ENCODE measurements at regions not wholly inside any gene's neighbourhood (a gene's known extent, or its start where the extent isn't known, plus 50 kb on each side); places are given as distances from the start of the nearest gene placed in this dataset.

DNA sequence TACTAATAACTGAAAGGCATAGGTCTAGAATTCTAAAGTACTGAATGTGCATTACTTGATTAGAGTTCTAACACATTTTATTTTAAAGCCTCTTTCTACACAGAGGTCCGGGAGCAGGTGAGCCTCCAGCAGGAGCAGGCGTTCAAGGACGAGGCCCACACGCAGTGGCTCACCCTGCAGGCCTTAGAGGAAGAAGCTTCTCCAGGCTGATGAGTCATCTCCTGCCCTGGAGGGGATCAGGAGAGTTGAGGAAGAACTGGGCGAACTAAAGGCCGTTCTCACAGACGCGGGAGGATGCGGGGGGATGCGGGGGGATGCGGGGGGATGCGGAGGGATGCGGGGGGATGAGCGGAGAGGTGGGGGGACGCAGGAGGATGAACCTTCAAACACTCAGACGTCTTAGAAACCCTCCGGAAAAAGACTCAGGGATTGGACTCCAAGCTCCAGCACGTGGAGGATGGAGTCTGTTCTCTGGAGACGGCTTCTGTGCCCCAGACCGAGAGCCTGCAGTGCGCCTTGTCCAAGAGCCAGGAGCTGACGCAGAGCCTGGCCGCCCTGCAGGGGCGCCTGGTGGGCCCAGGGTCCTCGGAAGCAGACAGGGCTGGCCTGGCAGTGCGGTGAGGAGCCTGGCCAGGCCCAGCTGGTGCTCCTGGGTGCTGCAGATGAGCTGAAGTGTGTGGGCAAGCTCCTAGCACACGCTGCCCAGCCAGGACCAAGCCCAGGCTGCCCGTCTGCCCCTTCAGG is 433.7 kb upstream of the TPK1 start:
- no peak for DNase-seq (ENCODE audit: low spot score)

DNA sequence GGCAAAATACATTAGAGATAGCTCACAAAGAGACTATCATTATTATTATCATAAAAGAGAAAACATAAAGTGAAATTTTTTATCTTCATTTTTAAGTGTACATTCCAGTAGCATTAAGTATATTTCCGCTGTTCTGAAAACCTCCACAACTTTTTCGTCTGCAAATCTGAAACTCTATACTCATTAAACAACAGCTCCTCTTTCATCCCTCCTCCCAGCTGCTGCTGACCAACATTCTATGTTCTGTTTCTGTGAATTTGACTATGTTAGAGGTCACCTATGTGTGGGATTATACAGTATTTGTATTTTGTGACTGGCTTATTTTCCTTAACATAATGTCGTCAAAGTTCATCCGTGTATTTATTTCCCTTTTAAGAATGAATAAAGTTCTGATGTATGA is 429.3 kb upstream of the TPK1 start:
- no peak for DNase-seq (ENCODE audit: low spot score)

GRCh38 chr7:145263886-145264285 is 428.0 kb upstream of the TPK1 start:
- no peak for DNase-seq (ENCODE audit: low spot score)

DNA sequence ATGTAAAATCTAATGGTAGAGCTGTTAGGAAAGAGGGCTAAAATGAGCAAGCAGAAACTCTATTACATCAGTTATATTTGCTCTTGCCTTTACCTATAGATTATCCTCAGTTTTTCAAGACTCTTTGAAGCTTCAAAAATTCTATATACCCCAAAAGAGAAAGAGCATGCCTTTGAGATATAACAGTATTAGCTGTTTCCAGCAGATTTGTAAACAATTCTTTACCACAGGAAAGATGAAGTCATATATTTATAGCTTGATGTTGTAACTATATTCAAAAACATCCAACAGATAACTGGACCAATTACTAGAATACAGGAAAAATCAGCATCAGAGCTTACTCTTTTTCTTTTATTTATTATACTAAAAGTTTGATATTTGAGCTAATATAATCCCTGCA is 416.2 kb upstream of the TPK1 start:
- no peak for DNase-seq (ENCODE audit: low spot score)

- DNase-seq (ENCODE audit: low spot score): no peak
Observed at GRCh38 chr7:145224775-145225174, 388.9 kb upstream of the TPK1 start.

- DNase-seq (ENCODE audit: low spot score): no peak
Observed at GRCh38 chr7:145219461-145219860, 383.6 kb upstream of the TPK1 start.

- no peak for DNase-seq (ENCODE audit: low spot score)
Observed at GRCh38 chr7:145216866-145217265, 381.0 kb upstream of the TPK1 start.

- DNase-seq (ENCODE audit: low spot score): no peak
Observed at GRCh38 chr7:145212050-145212449, 376.2 kb upstream of the TPK1 start.

DNA sequence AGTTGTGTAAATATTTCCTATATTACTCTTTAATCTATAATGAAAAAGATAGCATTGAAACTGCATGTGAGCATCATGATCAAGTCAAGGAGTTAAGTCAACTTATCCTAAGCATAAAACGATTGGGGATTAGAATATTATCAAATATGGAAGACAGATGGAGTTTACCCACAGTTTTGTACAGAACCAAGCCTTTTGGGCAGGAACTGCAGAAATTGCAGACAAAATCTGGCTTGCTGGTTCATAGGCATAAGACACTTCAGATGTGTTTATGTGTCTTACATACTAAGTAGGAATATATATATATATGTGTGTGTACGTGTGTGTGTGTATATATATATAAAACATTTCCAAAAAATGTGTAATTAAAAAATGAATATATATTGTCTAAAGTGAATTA is 375.4 kb upstream of the TPK1 start:
- DNase-seq (ENCODE audit: low spot score): no peak

- no peak for DNase-seq (ENCODE audit: low spot score)
Observed at GRCh38 chr7:145193951-145194350, 358.1 kb upstream of the TPK1 start.

GRCh38 chr7:145184956-145185355 is 349.1 kb upstream of the TPK1 start:
- no peak for DNase-seq (ENCODE audit: low spot score)

DNA sequence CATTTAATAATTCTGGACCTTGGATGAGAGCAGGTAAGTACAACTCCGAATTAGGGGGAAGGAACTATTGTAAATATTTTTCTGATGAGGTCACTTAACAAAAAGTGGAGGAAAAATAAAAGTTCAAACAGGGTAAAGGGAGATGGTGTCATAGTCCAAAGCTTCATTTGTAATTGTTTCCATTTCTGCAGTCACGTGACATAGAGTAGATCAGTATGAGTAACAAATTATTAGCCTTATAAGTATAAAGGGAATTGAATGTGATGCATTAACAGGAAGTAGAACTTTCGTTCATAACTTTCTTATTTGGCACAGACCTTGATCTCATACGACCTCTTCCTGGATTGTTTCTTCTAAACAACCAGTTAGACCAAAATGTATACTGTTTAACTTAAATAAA is 347.2 kb upstream of the TPK1 start:
- no peak for DNase-seq (ENCODE audit: low spot score)

- DNase-seq (ENCODE audit: low spot score): no peak
Observed at GRCh38 chr7:145175366-145175765, 339.5 kb upstream of the TPK1 start.

DNA sequence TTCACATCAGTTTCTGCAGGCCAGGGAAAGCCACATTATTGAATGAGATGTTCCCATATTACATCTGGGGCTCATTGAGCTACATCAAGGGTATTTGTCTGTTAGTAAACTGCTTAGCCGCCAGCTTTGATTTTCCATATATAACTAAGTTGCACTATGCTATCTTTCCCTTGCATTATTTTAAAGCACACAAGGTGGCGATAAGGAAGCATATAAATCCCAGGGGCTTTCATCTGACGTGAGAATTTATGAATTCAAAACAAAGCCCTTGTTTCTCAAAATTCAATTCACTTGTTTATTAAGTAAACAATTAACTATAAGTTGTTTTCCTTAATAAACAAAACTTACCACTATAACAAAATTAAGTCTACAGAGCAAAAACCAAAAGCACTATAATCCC is 334.1 kb upstream of the TPK1 start:
- peak; percentile 37 for DNase-seq (ENCODE audit: low spot score)

- no peak for DNase-seq (ENCODE audit: low spot score)
Observed at GRCh38 chr7:145168879-145169278, 333.0 kb upstream of the TPK1 start.

- DNase-seq (ENCODE audit: low spot score): no peak
Observed at GRCh38 chr7:145168427-145168826, 332.6 kb upstream of the TPK1 start.

DNA sequence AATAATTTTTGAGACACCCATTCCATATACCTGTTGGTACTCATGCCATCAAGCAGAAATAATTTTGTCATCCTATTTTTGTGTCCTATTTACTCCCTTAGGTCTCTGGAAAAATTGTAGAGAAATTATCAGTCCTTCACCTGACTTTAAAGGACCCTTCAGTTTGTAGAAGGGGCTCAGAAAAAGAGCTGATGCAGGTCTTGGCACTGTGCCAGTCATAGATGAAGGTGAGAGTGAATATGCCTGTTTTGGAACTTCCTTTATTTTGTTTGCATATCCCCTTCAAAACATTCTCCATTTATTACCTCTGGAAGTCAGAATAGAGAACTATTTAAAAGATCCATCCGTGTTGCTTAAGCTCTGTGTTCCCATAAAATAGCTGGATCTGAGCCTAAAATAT is 321.0 kb upstream of the TPK1 start:
- no peak for DNase-seq (ENCODE audit: low spot score)

DNA sequence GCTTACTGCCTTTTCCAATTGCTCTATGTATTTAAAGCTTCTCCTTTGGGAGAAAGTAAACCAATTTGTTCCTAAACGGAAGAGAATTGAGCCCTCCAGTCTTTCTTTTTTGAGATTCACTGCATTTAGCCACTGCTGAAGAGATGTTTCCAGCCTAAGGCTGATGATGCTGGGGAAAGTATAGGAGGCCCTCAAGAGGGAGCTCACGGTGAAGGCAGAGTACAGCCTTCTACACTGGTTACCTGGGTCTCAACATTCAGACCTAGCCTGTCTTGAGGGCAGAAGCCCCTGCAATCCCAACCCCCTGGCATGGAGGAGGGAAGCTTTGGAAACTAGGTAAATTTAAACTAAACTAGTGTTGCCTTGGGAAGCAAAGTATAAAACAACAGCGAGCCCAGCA is 316.7 kb upstream of the TPK1 start:
- DNase-seq (ENCODE audit: low spot score): no peak

DNA sequence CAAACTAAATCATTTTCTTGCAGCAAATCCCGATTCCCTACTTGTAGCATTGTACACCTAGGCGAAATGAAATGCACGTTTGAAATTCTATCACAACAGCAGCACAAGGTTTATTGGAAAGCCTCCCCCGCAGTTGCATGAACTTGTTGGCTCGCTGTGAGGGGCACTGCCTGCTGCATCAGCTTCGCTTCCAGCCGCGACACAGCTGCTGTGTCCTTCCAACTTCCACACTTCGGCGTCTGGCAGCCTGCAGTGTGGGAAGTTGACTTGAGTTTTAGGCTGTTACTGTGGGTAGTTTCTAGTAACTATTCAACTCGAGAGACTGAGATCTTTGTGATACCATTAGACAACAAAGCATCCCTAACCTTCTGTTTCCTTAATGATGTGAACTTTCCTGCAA is 315.8 kb upstream of the TPK1 start:
- DNase-seq (ENCODE audit: low spot score): no peak

DNA sequence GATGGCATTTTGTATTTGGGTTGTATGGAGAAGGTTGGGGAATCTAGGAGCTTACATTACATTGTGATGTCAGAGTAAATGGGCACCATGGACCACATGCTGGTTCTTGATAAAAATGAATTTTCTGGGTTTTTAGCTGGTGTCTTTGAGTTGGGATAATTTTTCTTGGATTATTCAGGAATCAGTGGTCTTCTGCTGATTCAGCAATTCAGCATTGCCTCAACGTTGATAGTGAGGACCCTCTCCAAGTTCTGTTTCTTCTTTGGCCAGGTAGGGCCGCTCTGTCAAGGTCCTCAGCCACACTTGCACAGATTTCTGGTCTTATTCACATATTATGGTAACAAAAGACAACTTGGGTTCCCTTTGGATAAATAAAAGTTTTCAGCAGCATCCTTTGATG is 312.0 kb upstream of the TPK1 start:
- DNase-seq (ENCODE audit: low spot score): no peak

DNA sequence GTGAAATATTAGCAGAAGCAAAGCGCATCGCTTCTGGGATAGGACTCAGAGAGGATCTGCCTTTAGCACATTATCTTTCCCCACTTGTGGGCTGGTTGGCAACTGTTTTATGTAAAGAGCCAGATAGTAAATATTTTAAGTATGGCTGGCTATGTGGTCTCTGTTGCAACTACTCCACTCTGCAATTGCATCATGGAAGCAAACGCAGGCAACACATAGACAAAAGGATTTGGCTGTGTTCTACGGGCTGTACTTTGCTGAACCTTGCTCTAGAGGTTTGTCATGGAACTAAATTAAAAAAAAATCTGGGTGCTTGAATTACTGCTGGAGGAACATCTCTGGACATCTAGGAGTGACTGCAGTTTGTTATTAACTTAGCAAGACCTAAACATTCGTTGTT is 307.8 kb upstream of the TPK1 start:
- no peak for DNase-seq (ENCODE audit: low spot score)

DNA sequence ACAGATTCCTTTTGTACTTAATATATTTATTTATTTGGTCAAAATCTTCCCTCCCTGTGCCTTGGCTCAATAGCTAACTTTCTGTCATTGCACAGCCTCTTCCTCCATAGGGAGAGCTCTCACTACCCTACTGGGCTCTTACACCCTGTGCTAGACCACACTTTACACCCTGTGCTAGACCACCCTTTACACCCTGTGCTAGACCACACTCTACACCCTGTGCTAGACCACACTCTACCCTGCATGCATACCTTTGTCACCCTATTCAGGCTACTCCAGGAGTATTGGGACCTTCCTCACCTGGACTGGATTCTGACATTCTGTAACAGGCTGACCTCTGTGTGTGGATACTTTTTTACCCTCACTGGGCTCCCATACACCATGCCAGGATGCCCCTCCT is 298.5 kb upstream of the TPK1 start:
- DNase-seq (ENCODE audit: low spot score): no peak

DNA sequence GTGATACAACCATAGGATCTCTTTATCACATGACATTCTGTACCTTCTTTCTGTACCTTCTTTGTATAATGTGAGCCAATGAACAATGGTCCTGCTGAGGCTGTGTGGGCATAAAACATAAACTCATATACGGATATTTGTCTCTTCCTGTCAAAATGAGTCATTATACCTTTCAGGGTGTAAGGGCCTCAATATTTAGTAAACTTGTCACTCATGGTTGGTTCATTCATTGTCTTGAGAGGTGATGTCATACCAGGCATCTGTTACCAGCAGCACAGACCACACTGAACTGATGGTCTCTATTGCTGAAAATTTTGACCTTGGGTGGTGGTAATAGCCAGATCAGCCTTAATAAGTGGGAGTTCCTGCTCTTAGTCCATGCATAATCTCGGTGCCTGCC is 287.6 kb upstream of the TPK1 start:
- no peak for DNase-seq (ENCODE audit: low spot score)

GRCh38 chr7:145106001-145106400 is 270.1 kb upstream of the TPK1 start:
- no peak for DNase-seq (ENCODE audit: low spot score)

DNA sequence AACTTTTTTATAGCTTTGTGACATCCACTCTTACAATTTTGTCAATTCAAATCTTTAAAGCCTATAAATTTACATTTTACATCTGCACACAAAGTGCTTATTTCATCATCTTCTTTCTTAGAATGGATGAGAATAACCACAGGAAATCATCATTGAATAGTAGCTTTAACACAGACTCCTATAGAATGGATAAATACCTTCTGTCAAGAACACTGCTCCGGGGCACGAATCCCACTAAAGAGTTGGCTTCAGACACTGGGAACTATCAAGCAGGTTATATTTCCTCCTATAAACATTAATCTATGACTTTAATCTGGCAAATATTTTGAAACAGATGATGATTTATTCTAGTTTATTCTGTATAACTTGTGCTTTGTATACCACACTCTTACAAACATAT is 269.7 kb upstream of the TPK1 start:
- DNase-seq (ENCODE audit: low spot score): no peak
